ENCODE measurements at regions not wholly inside any gene's neighbourhood (a gene's known extent, or its start where the extent isn't known, plus 50 kb on each side); places are given as distances from the start of the nearest gene placed in this dataset.

GRCh38 chr13:54287062-54287764 lies 1258.6 kb downstream of the OLFM4 start:
- CTCF ChIA-PET (ENCODE audit: partially characterized antibody), result interaction anchor here (0.7 to 1.3 kb wide), 2 partner anchors 18 to 102 kb away, joined by 3 to 5 read pairs; no protein-coding TSS in a partner anchor
- no peak for DNase-seq (ENCODE audit: low read depth in 1 of 2, low spot score in 2 of 2)
- H3K79me2 ChIP-seq (ENCODE audit: control insufficient read depth in 1 of 2, insufficient read depth in 2 of 2, low read length in 2 of 2), result peaks cover 10 to 19% of the 10 kb centered on the region in 2 experiments
- no peak for TF ChIP-seq CEBPB (IDR thresholded peaks at IDR 0.05; ENCODE audit: low read depth, low read length)
- TF ChIP-seq NANOG (IDR thresholded peaks at IDR 0.05; ENCODE audit: insufficient read depth, low read depth, low read length, poor library complexity, severe bottlenecking), result no peak
- TF ChIP-seq SIRT6 (IDR thresholded peaks at IDR 0.05; ENCODE audit: low read length), result no peak
- TF ChIP-seq GABPA (IDR thresholded peaks at IDR 0.05; ENCODE audit: borderline replicate concordance, insufficient read depth, low read length), result no peak
- no peak for TF ChIP-seq USF2 (IDR thresholded peaks at IDR 0.05; ENCODE audit: low read length)
- TF ChIP-seq CHD2 (IDR thresholded peaks at IDR 0.05; ENCODE audit: low read length), result no peak

More at GRCh38 chr13:54287062-54287764, 1258.6 kb downstream of the OLFM4 start:
- Histone ChIP-seq H3K79me1 (ENCODE audit: low read depth, low read length) (no peaks in the 10 kb centered on the region; the same call in none of the 2 replicates), H2AK5ac (ENCODE audit: low read depth, low read length) (no peak overlapping the region), H3K23ac (ENCODE audit: insufficient read length) (no peak overlapping the region), H3K27me3 (replicated peaks in 1 of 4; ENCODE audit: control insufficient read depth in 3 of 4, extremely low read depth in 1 of 4, insufficient read depth in 3 of 4, low read length in 3 of 4) (no peaks in the 10 kb centered on the region), H2BK20ac (ENCODE audit: low read length) (no peak overlapping the region), H2BK5ac (ENCODE audit: low read depth, low read length) (peak overlapping the region; percentile 83), H3K18ac (ENCODE audit: extremely low read depth, low read length) (no peak overlapping the region; the same call in 1 of the 2 replicates), H3K4ac (replicated peaks; ENCODE audit: insufficient read length, low read depth, low read length) (no peak overlapping the region), H2AFZ (ENCODE audit: low read length) (no peak overlapping the region; the same call in 1 of the 2 replicates), H3K4me1 (replicated peaks in 1 of 4; ENCODE audit: control insufficient read depth in 3 of 4, insufficient read depth in 4 of 4, low read length in 3 of 4) (peaks cover 0 to 9% (median 2%) of the 10 kb centered on the region in 4 experiments; a peak in 3 of 7 replicates), H4K20me1 (replicated peaks in 1 of 2; ENCODE audit: control insufficient read depth in 1 of 2, insufficient read depth in 2 of 2, low read length in 2 of 2) (no peaks in the 10 kb centered on the region), H3K56ac (replicated peaks; ENCODE audit: insufficient read length, low read depth, low read length) (no peak overlapping the region), H2BK12ac (ENCODE audit: low read depth, low read length) (no peak overlapping the region), H3K36me3 (ENCODE audit: control insufficient read depth in 2 of 4, insufficient read depth in 4 of 4, low read length in 3 of 4) (no peaks in the 10 kb centered on the region; a peak in 1 of 8 replicates), H3K14ac (ENCODE audit: insufficient read length) (no peak overlapping the region), H2BK15ac (ENCODE audit: low read length) (no peak overlapping the region), H3K27ac (ENCODE audit: low read depth, low read length) (no peak overlapping the region), H3K9ac (replicated peaks in 1 of 4; ENCODE audit: extremely low read depth in 1 of 4, low read depth in 3 of 4, low read length in 3 of 4) (no peak overlapping the region), H3K4me3 (ENCODE audit: extremely low read depth in 1 of 4, insufficient read depth in 2 of 4, low read depth in 3 of 4, low read length in 4 of 4) (no peak overlapping the region), H2BK120ac (replicated peaks; ENCODE audit: low read depth, low read length) (no peak overlapping the region), H3K23me2 (ENCODE audit: low read depth, low read length) (no peaks in the 10 kb centered on the region), H4K5ac (ENCODE audit: insufficient read length, low read depth, low read length) (no peak overlapping the region), H3K9me3 (ENCODE audit: insufficient read depth in 2 of 2, low read depth in 1 of 2, low read length in 1 of 2) (no peaks in the 10 kb centered on the region; a peak in 1 of 4 replicates), H3K4me2 (ENCODE audit: insufficient read depth in 1 of 2, low read depth in 2 of 2, low read length in 2 of 2) (peak overlapping the region in 1 of 2 experiments; percentile 5; a peak in 1 of 4 replicates), H4K8ac (ENCODE audit: extremely low read depth, insufficient read depth, low read length) (peak overlapping the region; percentile 39; the same call in 1 of the 2 replicates), H4K91ac (replicated peaks; ENCODE audit: insufficient read length, low read length) (no peak overlapping the region)
- FAIRE-seq, result no peak
- POLR2A ChIA-PET (ENCODE audit: partially characterized antibody), result interaction anchor here (1.3 kb wide), 1 partner anchor 8 kb away, joined by 3 read pairs; no protein-coding TSS in a partner anchor
- 91% methylated on average over 10 of the region's 10 CpGs; no CpG with 5 or more reads in 1 of the 2 experiments for WGBS, 2 experiments (ENCODE audit: extremely low coverage in 1 of 2, insufficient coverage in 1 of 2, insufficient read length in 1 of 2, insufficient replicate concordance in 2 of 2, low coverage in 1 of 2, low lambda C conversion rate in 2 of 2, missing lambda C conversion rate in 1 of 2)

Data from H1 (cell line).